GM18519 (cell line): ENCODE measurements at regions not wholly inside any gene's neighbourhood (a gene's known extent, or its start where the extent isn't known, plus 50 kb on each side); places are given as distances from the start of the nearest gene placed in this dataset.
"Not testable (repeated sequence)": the region's sequence is repeated elsewhere in the genome, so short reads cannot be mapped to it uniquely, and the experiment has no call there.

Source experiments
- ATAC-seq: cut with Tn5 transposase; IDR thresholded peaks from one replicate; pipeline ENCODE4 v1.9.1; 2021; ENCODE audit warnings: mild to moderate bottlenecking, moderate library complexity; ENCODE audit not compliant: unreplicated experiment, low FRiP score

- no peak for ATAC-seq
Measured at GRCh38 chr2:22950431-22950830, 434.5 kb upstream of the KLHL29 start.

GRCh38 chr2:22952656-22953225 lies 432.2 kb upstream of the KLHL29 start:
- no peak for ATAC-seq

GRCh38 chr2:22957446-22957845 lies 427.5 kb upstream of the KLHL29 start:
- no peak for ATAC-seq

GRCh38 chr2:22958308-22958707 lies 426.7 kb upstream of the KLHL29 start:
- no peak for ATAC-seq

GRCh38 chr2:22967756-22968155 lies 417.2 kb upstream of the KLHL29 start:
- no peak for ATAC-seq

- ATAC-seq: no peak
Measured at GRCh38 chr2:22970284-22970975, 414.5 kb upstream of the KLHL29 start.

- no peak for ATAC-seq
Measured at GRCh38 chr2:22970991-22971390, 414.0 kb upstream of the KLHL29 start.

- no peak for ATAC-seq
Measured at GRCh38 chr2:22981785-22982184, 403.2 kb upstream of the KLHL29 start.

GRCh38 chr2:22984152-22984551 lies 400.8 kb upstream of the KLHL29 start:
- not testable (repeated sequence) for ATAC-seq

- ATAC-seq: no peak
Measured at GRCh38 chr2:22990246-22990645, 394.7 kb upstream of the KLHL29 start.

- ATAC-seq: no peak
Measured at GRCh38 chr2:22991844-22992243, 393.1 kb upstream of the KLHL29 start.

GRCh38 chr2:22992441-22992840 lies 392.5 kb upstream of the KLHL29 start:
- no peak for ATAC-seq

GRCh38 chr2:22993250-22993649 lies 391.7 kb upstream of the KLHL29 start:
- ATAC-seq: no peak

- ATAC-seq: no peak
Measured at GRCh38 chr2:22995576-22995975, 389.4 kb upstream of the KLHL29 start.

- no peak for ATAC-seq
Measured at GRCh38 chr2:22996911-22997310, 388.1 kb upstream of the KLHL29 start.

- ATAC-seq: no peak
Measured at GRCh38 chr2:22998359-22998758, 386.6 kb upstream of the KLHL29 start.

GRCh38 chr2:22999951-23000350 lies 385.0 kb upstream of the KLHL29 start:
- ATAC-seq: no peak

- no peak for ATAC-seq
Measured at GRCh38 chr2:23002234-23002633, 382.7 kb upstream of the KLHL29 start.

- no peak for ATAC-seq
Measured at GRCh38 chr2:23005469-23005868, 379.5 kb upstream of the KLHL29 start.

GRCh38 chr2:23007631-23008235 lies 377.2 kb upstream of the KLHL29 start:
- no peak for ATAC-seq

- no peak for ATAC-seq
Measured at GRCh38 chr2:23008440-23008839, 376.5 kb upstream of the KLHL29 start.

- ATAC-seq: no peak
Measured at GRCh38 chr2:23008951-23009350, 376.0 kb upstream of the KLHL29 start.
